NCI-H748 treated with DMSO at 0.1 percent for 48 hours (cell line): ENCODE measurements at regions not wholly inside any gene's neighbourhood (a gene's known extent, or its start where the extent isn't known, plus 50 kb on each side); places are given as distances from the start of the nearest gene placed in this dataset.

Experiments used
- DNase-seq: peaks from one replicate; lab custom pipeline; 2025; lab: John Stamatoyannopoulos, UW

- no peak for DNase-seq
Measured at GRCh38 chr6:142682985-142683384, 262.0 kb downstream of the HIVEP2 start.

- DNase-seq, result no peak
Measured at GRCh38 chr6:142683714-142684141, 261.2 kb downstream of the HIVEP2 start.

GRCh38 chr6:142684371-142684770, 260.6 kb downstream of the HIVEP2 start:
- DNase-seq, result no peak

- no peak for DNase-seq
Measured at GRCh38 chr6:142685852-142686506, 259.0 kb downstream of the HIVEP2 start.

- no peak for DNase-seq
Measured at GRCh38 chr6:142686507-142686887, 258.5 kb downstream of the HIVEP2 start.

GRCh38 chr6:142692942-142693341, 252.0 kb downstream of the HIVEP2 start:
- peak; percentile 17 for DNase-seq

GRCh38 chr6:142693441-142693840, 251.5 kb downstream of the HIVEP2 start:
- DNase-seq, result no peak

DNA sequence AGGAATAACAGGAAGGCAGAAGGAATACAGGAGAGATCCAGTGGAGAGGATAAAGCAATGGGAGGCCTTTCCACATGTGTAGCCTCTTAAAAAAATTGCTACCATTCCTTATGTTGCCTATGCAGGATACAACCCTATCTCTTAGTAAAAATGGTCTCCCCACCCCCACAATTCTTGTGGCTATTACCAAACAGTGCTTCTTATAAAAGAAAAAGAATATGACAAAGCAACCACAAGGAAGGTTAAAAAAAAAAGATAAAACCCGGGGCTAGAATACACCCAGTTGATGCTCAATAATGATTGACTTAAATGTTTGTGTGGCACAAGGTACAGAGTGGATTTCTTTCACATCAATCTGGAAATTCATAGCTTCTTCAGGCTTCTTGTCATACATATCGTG, 250.9 kb downstream of the HIVEP2 start:
- no peak for DNase-seq

- no peak for DNase-seq
Measured at GRCh38 chr6:142695016-142695415, 250.0 kb downstream of the HIVEP2 start.

DNA sequence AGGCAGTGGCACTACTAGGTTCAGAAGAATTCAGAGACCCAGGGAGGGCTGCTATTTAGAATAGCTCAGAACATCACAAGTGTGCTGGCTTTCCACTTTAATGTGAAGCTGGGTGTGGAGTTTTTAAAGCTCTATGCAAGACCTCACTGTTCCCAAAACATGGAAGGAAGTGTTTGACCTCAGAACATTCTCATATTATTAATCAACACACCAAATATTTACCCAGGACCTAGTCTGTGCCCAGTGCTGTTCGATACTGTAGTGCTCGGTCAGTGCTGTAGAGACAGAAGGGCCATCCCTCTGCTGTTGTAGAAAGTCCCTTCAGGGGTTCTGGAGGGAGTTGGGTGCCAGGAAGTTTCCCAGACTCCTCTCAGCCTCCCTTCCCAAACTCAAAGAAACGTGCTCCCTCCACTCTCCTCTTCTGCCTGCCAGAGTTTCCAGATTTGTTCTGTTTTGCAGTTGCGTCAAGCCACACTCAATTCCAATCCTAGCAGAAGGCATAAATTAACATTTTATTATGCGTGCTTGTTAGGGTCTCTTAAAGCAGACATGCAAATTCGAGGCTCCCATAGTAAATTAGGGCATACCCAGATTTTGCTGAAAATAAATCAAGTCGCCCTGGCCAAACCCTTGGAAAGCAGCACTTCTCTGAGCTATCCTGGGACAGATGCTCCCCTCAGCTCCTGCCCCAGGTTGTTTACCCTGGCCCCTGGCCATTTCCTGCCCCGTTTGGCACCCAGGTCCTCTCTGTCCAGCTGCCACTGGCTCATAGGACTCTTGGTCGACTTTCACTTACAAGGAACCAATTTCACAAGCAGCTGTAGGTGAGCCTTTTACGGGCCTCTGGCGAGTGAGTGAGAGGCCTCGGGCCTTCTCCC, 248.6 kb downstream of the HIVEP2 start:
- no peak for DNase-seq

DNA sequence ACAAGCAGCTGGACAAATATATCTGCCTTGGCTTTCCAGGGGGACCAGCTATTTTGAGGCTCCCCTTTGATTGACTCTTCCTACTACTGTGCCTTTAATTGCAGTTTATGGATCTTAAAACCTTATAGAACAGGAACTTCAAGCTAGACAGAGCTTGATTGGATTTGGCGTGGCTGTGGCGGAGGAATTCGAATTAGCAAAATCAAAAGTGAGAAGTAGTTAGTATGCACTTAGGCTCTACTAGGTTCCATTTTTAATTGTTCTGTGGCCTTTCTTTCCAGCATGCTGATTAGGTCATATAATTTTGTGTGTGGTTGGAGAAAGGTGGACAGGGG, 248.0 kb downstream of the HIVEP2 start:
- no peak for DNase-seq

DNA sequence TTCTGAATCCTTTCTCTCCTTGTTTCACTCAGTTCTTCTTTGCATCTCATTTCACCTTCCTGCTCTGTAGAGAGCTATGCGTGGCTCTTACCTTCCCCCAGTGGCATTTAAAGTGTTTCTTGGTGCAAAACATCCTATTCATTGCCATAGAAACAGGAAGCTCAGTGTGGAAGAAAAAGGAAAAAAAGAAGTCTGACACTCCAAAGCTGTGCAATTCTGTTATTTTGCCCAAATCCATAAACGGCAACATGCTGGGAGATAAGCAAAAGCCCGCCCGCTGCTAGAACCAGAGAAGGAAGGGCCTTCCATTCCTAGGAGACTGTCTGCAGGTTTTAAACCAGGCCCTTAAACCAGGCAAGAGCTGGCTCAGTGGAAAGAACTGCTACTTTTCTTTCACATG, 247.1 kb downstream of the HIVEP2 start:
- DNase-seq, result no peak

DNA sequence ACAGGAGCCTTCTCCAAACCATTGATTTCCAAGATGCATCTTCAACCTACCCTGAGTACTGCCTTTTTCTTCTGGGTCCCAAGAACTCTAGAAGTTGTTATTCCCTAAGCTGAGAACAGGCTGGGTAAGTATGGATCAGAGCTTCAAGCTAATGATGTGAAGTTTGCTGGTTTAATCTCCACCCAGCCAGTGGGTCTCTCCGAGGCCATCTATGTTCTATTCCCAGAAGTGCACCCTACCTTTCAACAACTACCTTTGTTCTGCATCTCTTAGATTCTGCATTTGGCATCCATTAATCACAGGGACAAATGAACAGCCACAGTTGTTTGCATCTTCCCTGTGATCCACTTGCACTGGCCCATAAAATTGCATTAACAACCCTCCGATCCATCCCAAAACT, 246.2 kb downstream of the HIVEP2 start:
- no peak for DNase-seq

GRCh38 chr6:142699391-142699790, 245.6 kb downstream of the HIVEP2 start:
- no peak for DNase-seq

DNA sequence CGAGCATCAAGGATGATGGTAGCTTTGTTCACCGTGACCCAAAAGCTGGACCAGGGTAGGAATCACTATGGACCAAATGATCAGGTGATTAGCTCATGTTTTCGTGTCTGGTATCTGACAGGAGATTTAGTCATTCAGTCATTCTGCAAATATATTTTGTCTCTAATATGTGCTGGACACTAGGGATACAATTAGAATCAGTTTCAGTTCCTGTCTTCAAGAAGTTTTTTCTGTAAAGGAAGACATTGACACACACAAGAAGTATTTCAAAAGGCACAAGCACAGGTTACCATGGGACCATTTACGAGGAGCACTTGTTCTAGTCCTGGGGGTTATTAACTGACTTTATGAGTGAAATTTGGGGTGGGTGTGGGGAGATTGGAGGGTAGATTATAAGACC, 244.9 kb downstream of the HIVEP2 start:
- DNase-seq, result no peak

DNA sequence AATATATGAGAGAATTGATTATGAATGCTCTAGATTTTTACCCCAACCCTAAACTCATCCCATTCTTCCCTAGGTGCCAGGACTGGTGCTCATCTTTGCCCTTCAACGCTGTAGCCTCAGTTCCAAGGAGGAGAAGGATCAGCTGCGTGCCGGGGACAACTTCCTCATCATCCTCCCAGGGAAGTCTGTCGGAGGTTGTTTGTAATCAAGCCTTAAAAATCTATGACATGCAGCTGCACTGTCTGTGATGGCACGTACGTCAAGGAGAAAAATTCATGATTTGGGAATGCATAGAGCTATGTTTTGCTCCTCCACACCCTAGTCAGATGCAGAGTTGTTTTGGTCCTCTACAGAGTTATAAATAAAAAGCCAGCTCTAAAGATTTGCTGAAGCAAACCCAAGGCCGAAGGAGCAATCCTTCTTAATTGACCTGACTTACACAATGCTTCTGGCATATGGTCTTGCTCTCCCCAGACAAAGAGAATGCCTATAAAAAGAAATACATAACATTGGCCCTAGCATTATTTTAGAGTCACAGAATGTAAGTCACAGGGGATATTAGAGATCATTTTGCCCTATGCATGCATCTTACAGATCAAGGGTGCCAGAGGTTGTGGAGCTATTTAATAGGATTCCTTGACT, 244.2 kb downstream of the HIVEP2 start:
- no peak for DNase-seq
